GM10248 (cell line): ENCODE measurements at regions not wholly inside any gene's neighbourhood (a gene's known extent, or its start where the extent isn't known, plus 50 kb on each side); places are given as distances from the start of the nearest gene placed in this dataset.
"Not testable (repeated sequence)": the region's sequence is repeated elsewhere in the genome, so short reads cannot be mapped to it uniquely, and the experiment has no call there.

Experiments used
- CTCF ChIA-PET: fragments of 300-600 bp; sonication (Branson Sonifier 250); formaldehyde crosslinking; extraction: SDS; loops from one replicate; lab custom pipeline; 2021; ENCODE audit warnings: antibody characterized with exemption; lab: Yijun Ruan, JAX
- POLR2A ChIA-PET: fragments of 350-650 bp; sonication (Branson Sonifier 250); formaldehyde crosslinking; extraction: SDS; loops from one replicate; lab custom pipeline; 2020; ENCODE audit warnings: antibody characterized with exemption; lab: Yijun Ruan, JAX
- DNase-seq: peaks from one replicate; pipeline ENCODE4 v3.0.0; 2012; ENCODE audit errors: extremely low spot score
- CTCF ChIP-seq: IDR thresholded peaks from 2 replicates; pipeline ENCODE4 v1.5.1; 2012; ENCODE audit warnings: mild to moderate bottlenecking, low read depth; ENCODE audit errors: extremely low read depth, missing control alignments, control extremely low read depth

GRCh38 chr2:35454966-35455638 lies 900.5 kb upstream of the CRIM1 start:
- CTCF ChIA-PET = interaction anchor here (1.3 to 1.4 kb wide), 2 partner anchors 23 to 44 kb away, joined by 4 read pairs; no protein-coding TSS in a partner anchor
- no peak for DNase-seq

GRCh38 chr2:35447821-35448220 lies 907.8 kb upstream of the CRIM1 start:
- TF ChIP-seq CTCF = no peak
- ChIA-PET POLR2A (no interaction called here), CTCF (no interaction called here)
- no peak for DNase-seq

More at GRCh38 chr2:35454966-35455638, 900.5 kb upstream of the CRIM1 start:
- POLR2A ChIA-PET = no interaction called here
- peak; percentile 8 for TF ChIP-seq CTCF

GRCh38 chr2:35447215-35447614 lies 908.4 kb upstream of the CRIM1 start:
- DNase-seq = no peak
- POLR2A ChIA-PET = no interaction called here
- CTCF ChIA-PET = no interaction called here
- no peak for TF ChIP-seq CTCF

GRCh38 chr2:35443087-35443486 lies 912.5 kb upstream of the CRIM1 start:
- POLR2A ChIA-PET = no interaction called here
- TF ChIP-seq CTCF = no peak
- CTCF ChIA-PET = interaction anchor here (0.7 to 1.1 kb wide), 3 partner anchors 8 to 14 kb away, joined by 3 read pairs; no protein-coding TSS in a partner anchor
- DNase-seq = no peak

GRCh38 chr2:35441575-35441974 lies 914.0 kb upstream of the CRIM1 start:
- POLR2A ChIA-PET, CTCF ChIA-PET, DNase-seq: not testable (repeated sequence)

- POLR2A ChIA-PET, CTCF ChIA-PET, DNase-seq: not testable (repeated sequence)
Measured at GRCh38 chr2:35440308-35440707, 915.3 kb upstream of the CRIM1 start.

GRCh38 chr2:35436893-35437292 lies 918.7 kb upstream of the CRIM1 start:
- POLR2A ChIA-PET, DNase-seq: not testable (repeated sequence)
- CTCF ChIA-PET = interaction anchor here (1.5 kb wide), 2 partner anchors 11 to 26 kb away, joined by 4 to 8 read pairs; no protein-coding TSS in a partner anchor

- peak; percentile 12 for DNase-seq
- ChIA-PET CTCF (interaction anchor here (0.7 to 1.4 kb wide), 7 partner anchors 15 to 1755 kb away, joined by 3 to 7 read pairs (median 3); no protein-coding TSS in a partner anchor), POLR2A (no interaction called here)
- peak; percentile 50 for TF ChIP-seq CTCF
Measured at GRCh38 chr2:35428548-35428947, 927.0 kb upstream of the CRIM1 start.
